Aorta (tissue), 5 donors: ENCODE measurements at regions not wholly inside any gene's neighbourhood (a gene's known extent, or its start where the extent isn't known, plus 50 kb on each side); places are given as distances from the start of the nearest gene placed in this dataset.

Experiments
- ATAC-seq: fragments of 200-7000 bp; cut with Tn5 transposase; one replicate; pipeline ENCODE4 v1.9.1; 2022; ENCODE audit warnings: moderate library complexity; ENCODE audit not compliant: low FRiP score
- DNase-seq, 2 donors: peaks; one replicate each; pipeline ENCODE4 v3.0.0-alpha.2; 2020
- H3K27ac ChIP-seq, 2 donors: one replicate each; pipeline ENCODE4 v1.5.1; 2013; ENCODE audit warnings: low read length in 2 of 2, mild to moderate bottlenecking in 2 of 2, moderate library complexity in 2 of 2, control low read depth in 1 of 2, inconsistent platforms in 1 of 2, low read depth in 1 of 2
- H3K27me3 ChIP-seq, 2 donors: one replicate each; pipeline ENCODE4 v1.6.1; 2013; ENCODE audit warnings: control low read depth in 1 of 2, low read length in 1 of 2, mild to moderate bottlenecking in 1 of 2, moderate library complexity in 1 of 2; ENCODE audit not compliant: insufficient read depth in 2 of 2, control insufficient read depth in 1 of 2
- H3K36me3 ChIP-seq, 2 donors: one replicate each; pipeline ENCODE4 v1.6.1; 2013; ENCODE audit warnings: control low read depth in 1 of 2, low read length in 1 of 2, mild to moderate bottlenecking in 1 of 2; ENCODE audit not compliant: insufficient read depth in 2 of 2, control insufficient read depth in 1 of 2
- H3K4me1 ChIP-seq, 2 donors: one replicate each; pipeline ENCODE4 v1.6.1; 2013; ENCODE audit warnings: low read length in 2 of 2, control low read depth in 1 of 2, mild to moderate bottlenecking in 1 of 2, moderate library complexity in 1 of 2; ENCODE audit not compliant: insufficient read depth in 2 of 2, control insufficient read depth in 1 of 2
- H3K4me3 ChIP-seq, 2 donors: one replicate each; pipeline ENCODE4 v1.5.1; 2013; ENCODE audit warnings: low read length in 2 of 2, control low read depth in 1 of 2, mild to moderate bottlenecking in 1 of 2
- H3K9me3 ChIP-seq: one replicate; pipeline ENCODE4 v1.6.1; 2013; ENCODE audit warnings: mild to moderate bottlenecking, low read length; ENCODE audit not compliant: control insufficient read depth
- WGBS, 2 donors: extraction: QIAGEN DNeasy Blood & Tissue Kit; methylation state at CpG; one replicate each; pipeline ENCODE4 v1.1.7; 2013; 5-methylcytosine and 5-hydroxymethylcytosine counted together
- intact Hi-C, 2 donors: fragments of 100-400 bp; cut with DNase I; formaldehyde crosslinking; loops; one replicate each; pipeline versions ENCODE4 v1.14.2 to v1.15.0; 2022
- donor health status: healthy with polysubstance abuse.
- donor health status: Bipolar disorder and iron deficiency.
- donor health status: DM: no; HTN: no; CAD: no.
- donor health status: DM: no; HTN: no; CAD: no.
- donor health status: DM: yes; HTN: yes; CAD: no.

GRCh38 chr3:168386301-168386700 lies 290.6 kb upstream of the GOLIM4 start:
- H3K27ac ChIP-seq, result no peak overlapping the region
- no peaks in the 10 kb centered on the region for H3K36me3 ChIP-seq
- DNase-seq (no peak), ATAC-seq (no peak)
- H3K4me1 ChIP-seq, result no peaks in the 10 kb centered on the region
- no peaks in the 10 kb centered on the region for H3K27me3 ChIP-seq
- no peak overlapping the region for H3K4me3 ChIP-seq
- H3K9me3 ChIP-seq, result no peaks in the 10 kb centered on the region
- intact Hi-C loops, result no loop called here

- intact Hi-C loops, result no loop called here
- Histone ChIP-seq H3K27ac (no peak overlapping the region), H3K4me3 (no peak overlapping the region), H3K36me3 (no peaks in the 10 kb centered on the region), H3K9me3 (no peaks in the 10 kb centered on the region), H3K27me3 (no peaks in the 10 kb centered on the region), H3K4me1 (no peaks in the 10 kb centered on the region)
- DNase-seq, result no peak
- WGBS, 2 donors, result 58 to 62% methylated on average over 7 of the region's 7 CpGs
- no peak for ATAC-seq
Observed at GRCh38 chr3:168384990-168385389, 289.3 kb upstream of the GOLIM4 start.

- ATAC-seq (no peak), DNase-seq (no peak)
- intact Hi-C loops, result no loop called here
- no peak overlapping the region for H3K4me3 ChIP-seq
- H3K4me1 ChIP-seq, result no peaks in the 10 kb centered on the region
- H3K27me3 ChIP-seq, result no peaks in the 10 kb centered on the region
- H3K9me3 ChIP-seq, result no peaks in the 10 kb centered on the region
- no peak overlapping the region for H3K27ac ChIP-seq
- H3K36me3 ChIP-seq, result no peaks in the 10 kb centered on the region
- 85% methylated on average over 2 of the region's 2 CpGs for WGBS, 2 donors
Observed at GRCh38 chr3:168383573-168383972, 287.8 kb upstream of the GOLIM4 start.

- Histone ChIP-seq H3K36me3 (no peaks in the 10 kb centered on the region), H3K27ac (no peak overlapping the region), H3K4me3 (no peak overlapping the region), H3K9me3 (no peaks in the 10 kb centered on the region), H3K4me1 (no peaks in the 10 kb centered on the region), H3K27me3 (no peaks in the 10 kb centered on the region)
- DNase-seq, result no peak
- intact Hi-C loops, result no loop called here
- WGBS, 2 donors, result 24 to 36% methylated on average over 3 of the region's 3 CpGs
- no peak for ATAC-seq
Observed at GRCh38 chr3:168371846-168372245, 276.1 kb upstream of the GOLIM4 start.

- Histone ChIP-seq H3K9me3 (no peaks in the 10 kb centered on the region), H3K4me3 (no peak overlapping the region), H3K27me3 (no peaks in the 10 kb centered on the region), H3K27ac (no peak overlapping the region), H3K36me3 (no peaks in the 10 kb centered on the region), H3K4me1 (no peaks in the 10 kb centered on the region)
- WGBS, 2 donors, result 30 to 32% methylated on average over 1 of the region's 1 CpG
- ATAC-seq (no peak), DNase-seq (no peak)
- intact Hi-C loops, result no loop called here
Observed at GRCh38 chr3:168364967-168365366, 269.2 kb upstream of the GOLIM4 start.

GRCh38 chr3:168362661-168363247 lies 267.0 kb upstream of the GOLIM4 start:
- H3K36me3 ChIP-seq, result no peaks in the 10 kb centered on the region

GRCh38 chr3:168362156-168362555 lies 266.4 kb upstream of the GOLIM4 start:
- H3K4me3 ChIP-seq, result no peak overlapping the region
- DNase-seq, result no peak
- no peaks in the 10 kb centered on the region for H3K4me1 ChIP-seq
- H3K9me3 ChIP-seq, result no peaks in the 10 kb centered on the region
- H3K27me3 ChIP-seq, result no peaks in the 10 kb centered on the region
- no peak for ATAC-seq
- H3K36me3 ChIP-seq, result no peaks in the 10 kb centered on the region
- intact Hi-C loops, result no loop called here
- H3K27ac ChIP-seq, result no peak overlapping the region

More at GRCh38 chr3:168362661-168363247, 267.0 kb upstream of the GOLIM4 start:
- 49 to 54% methylated on average over 4 of the region's 4 CpGs for WGBS, 2 donors
- intact Hi-C loops, result no loop called here
- H3K27ac ChIP-seq, result no peak overlapping the region
- DNase-seq (no peak), ATAC-seq (no peak)
- H3K9me3 ChIP-seq, result no peaks in the 10 kb centered on the region
- H3K4me3 ChIP-seq, result no peak overlapping the region
- no peaks in the 10 kb centered on the region for H3K27me3 ChIP-seq
- no peaks in the 10 kb centered on the region for H3K4me1 ChIP-seq

GRCh38 chr3:168360993-168361392 lies 265.3 kb upstream of the GOLIM4 start:
- H3K4me1 ChIP-seq, result no peaks in the 10 kb centered on the region
- no peaks in the 10 kb centered on the region for H3K36me3 ChIP-seq
- H3K4me3 ChIP-seq, result no peak overlapping the region
- no peak for ATAC-seq
- no peak for DNase-seq
- 77 to 83% methylated on average over 3 of the region's 3 CpGs for WGBS, 2 donors
- no peak overlapping the region for H3K27ac ChIP-seq
- no peaks in the 10 kb centered on the region for H3K27me3 ChIP-seq
- intact Hi-C loops, result no loop called here
- H3K9me3 ChIP-seq, result no peaks in the 10 kb centered on the region

GRCh38 chr3:168342946-168343850 lies 247.5 kb upstream of the GOLIM4 start:
- DNase-seq (no peak), ATAC-seq (no peak)
- whole genome bisulfite sequencing, 2 donors, result 72 to 77% methylated on average over 9 of the region's 9 CpGs
- Histone ChIP-seq H3K27me3 (no peaks in the 10 kb centered on the region), H3K4me1 (no peaks in the 10 kb centered on the region), H3K9me3 (no peaks in the 10 kb centered on the region), H3K36me3 (no peaks in the 10 kb centered on the region), H3K4me3 (no peak overlapping the region), H3K27ac (no peak overlapping the region)
- intact Hi-C loops, result no loop called here
